ENCODE measurements at regions not wholly inside any gene's neighbourhood (a gene's known extent, or its start where the extent isn't known, plus 50 kb on each side); places are given as distances from the start of the nearest gene placed in this dataset.
"Not testable (repeated sequence)": the region's sequence is repeated elsewhere in the genome, so short reads cannot be mapped to it uniquely, and the experiment has no call there.

- no peak for DNase-seq
Measured at GRCh38 chr6:26175033-26175427, 87.8 kb downstream of the HFE start.

- DNase-seq: peak; percentile 27
Measured at GRCh38 chr6:26175428-26176181, 88.4 kb downstream of the HFE start.

- DNase-seq: no peak
Measured at GRCh38 chr6:26179675-26180074, 92.4 kb downstream of the HFE start.

GRCh38 chr6:26180346-26180745 lies 93.1 kb downstream of the HFE start:
- DNase-seq: no peak

- no peak for DNase-seq
Measured at GRCh38 chr6:26183237-26183580, 96.0 kb downstream of the HFE start.

- peak; percentile 20 for DNase-seq
Measured at GRCh38 chr6:26183581-26184366, 96.5 kb downstream of the HFE start.

- DNase-seq: no peak
Measured at GRCh38 chr6:26184367-26184891, 97.2 kb downstream of the HFE start.

- DNase-seq: no peak
Measured at GRCh38 chr6:26185004-26185403, 97.8 kb downstream of the HFE start.

GRCh38 chr6:26185802-26186201 lies 98.6 kb downstream of the HFE start:
- no peak for DNase-seq

- DNase-seq: no peak
Measured at GRCh38 chr6:26186652-26187051, 99.4 kb downstream of the HFE start.

GRCh38 chr6:26187292-26187691 lies 100.1 kb downstream of the HFE start:
- no peak for DNase-seq

- no peak for DNase-seq
Measured at GRCh38 chr6:26187981-26188635, 100.9 kb downstream of the HFE start.

- DNase-seq: not testable (repeated sequence)
Measured at GRCh38 chr6:26191512-26191911, 104.3 kb downstream of the HFE start.

- no peak for DNase-seq
Measured at GRCh38 chr6:26193467-26194328, 106.5 kb downstream of the HFE start.

- DNase-seq: no peak
Measured at GRCh38 chr6:26194329-26194701, 107.1 kb downstream of the HFE start.

GRCh38 chr6:26194816-26195375 lies 107.7 kb downstream of the HFE start:
- DNase-seq: no peak

GRCh38 chr6:26195376-26195923 lies 108.2 kb downstream of the HFE start:
- peak; percentile 73 for DNase-seq

- no peak for DNase-seq
Measured at GRCh38 chr6:26195924-26196845, 109.0 kb downstream of the HFE start.

- DNase-seq: peak; percentile 61
Measured at GRCh38 chr6:26196846-26197635, 109.8 kb downstream of the HFE start.

- no peak for DNase-seq
Measured at GRCh38 chr6:26197636-26197932, 110.4 kb downstream of the HFE start.

All from T-helper 9 cell (primary cell).